ENCODE measurements at regions not wholly inside any gene's neighbourhood (a gene's known extent, or its start where the extent isn't known, plus 50 kb on each side); places are given as distances from the start of the nearest gene placed in this dataset.
"Not testable (repeated sequence)": the region's sequence is repeated elsewhere in the genome, so short reads cannot be mapped to it uniquely, and the experiment has no call there.

- H3K9ac ChIP-seq (ENCODE audit: low read length) = no peak overlapping the region
- H3K9me3 ChIP-seq (ENCODE audit: low read length) = no peaks in the 10 kb centered on the region
- no peaks in the 10 kb centered on the region for H3K36me3 ChIP-seq (ENCODE audit: insufficient read depth, low read length)
- H4K20me1 ChIP-seq (ENCODE audit: insufficient read depth, low read length) = no peaks in the 10 kb centered on the region
- H3K4me2 ChIP-seq (ENCODE audit: low read length) = no peak overlapping the region
- no peaks in the 10 kb centered on the region for H3K9me2 ChIP-seq (ENCODE audit: low read depth, low read length)
- no peaks in the 10 kb centered on the region for H3K79me2 ChIP-seq (ENCODE audit: insufficient read depth, low read length)
- no peak overlapping the region for H3K27ac ChIP-seq (ENCODE audit: low read depth, low read length, poor library complexity, severe bottlenecking)
- no peak overlapping the region for H3K4me3 ChIP-seq (ENCODE audit: low read depth, low read length, poor library complexity, severe bottlenecking)
- H2AFZ ChIP-seq (ENCODE audit: low read length) = no peak overlapping the region
- TF ChIP-seq EZH2 (IDR thresholded peaks at IDR 0.05; ENCODE audit: borderline replicate concordance, low read length) (no peak), CTCF (IDR thresholded peaks at IDR 0.05; ENCODE audit: low read length) (no peak)
- H3K27me3 ChIP-seq (ENCODE audit: insufficient read depth, low read length) = peaks cover 6% of the 10 kb centered on the region
- no peaks in the 10 kb centered on the region for H3K4me1 ChIP-seq (ENCODE audit: insufficient read depth, low read length, severe bottlenecking)
- no peaks in the 10 kb centered on the region for H3F3A ChIP-seq (ENCODE audit: insufficient read depth, low read length)
Observed at GRCh38 chr2:95670686-95671085, 78.9 kb downstream of the TRIM43 start.

- not testable (repeated sequence) for H3K36me3 ChIP-seq (ENCODE audit: insufficient read depth, low read length); H3K9me3 ChIP-seq (ENCODE audit: low read length); H3K27ac ChIP-seq (ENCODE audit: low read depth, low read length, poor library complexity, severe bottlenecking); H3K79me2 ChIP-seq (ENCODE audit: insufficient read depth, low read length); H3K4me1 ChIP-seq (ENCODE audit: insufficient read depth, low read length, severe bottlenecking); H4K20me1 ChIP-seq (ENCODE audit: insufficient read depth, low read length); H3K27me3 ChIP-seq (ENCODE audit: insufficient read depth, low read length); H3F3A ChIP-seq (ENCODE audit: insufficient read depth, low read length); H2AFZ ChIP-seq (ENCODE audit: low read length); H3K9me2 ChIP-seq (ENCODE audit: low read depth, low read length); H3K4me2 ChIP-seq (ENCODE audit: low read length); H3K9ac ChIP-seq (ENCODE audit: low read length); H3K4me3 ChIP-seq (ENCODE audit: low read depth, low read length, poor library complexity, severe bottlenecking)
Observed at GRCh38 chr2:95671171-95671570, 79.4 kb downstream of the TRIM43 start.

GRCh38 chr2:95671992-95672391, 80.2 kb downstream of the TRIM43 start:
- H3F3A ChIP-seq (ENCODE audit: insufficient read depth, low read length); H3K9ac ChIP-seq (ENCODE audit: low read length); H3K4me1 ChIP-seq (ENCODE audit: insufficient read depth, low read length, severe bottlenecking); H3K9me2 ChIP-seq (ENCODE audit: low read depth, low read length); H3K9me3 ChIP-seq (ENCODE audit: low read length); H3K27me3 ChIP-seq (ENCODE audit: insufficient read depth, low read length); H3K4me2 ChIP-seq (ENCODE audit: low read length); H2AFZ ChIP-seq (ENCODE audit: low read length); H3K4me3 ChIP-seq (ENCODE audit: low read depth, low read length, poor library complexity, severe bottlenecking); H3K27ac ChIP-seq (ENCODE audit: low read depth, low read length, poor library complexity, severe bottlenecking); H4K20me1 ChIP-seq (ENCODE audit: insufficient read depth, low read length); H3K79me2 ChIP-seq (ENCODE audit: insufficient read depth, low read length); H3K36me3 ChIP-seq (ENCODE audit: insufficient read depth, low read length): not testable (repeated sequence)

GRCh38 chr2:95672500-95672899, 80.7 kb downstream of the TRIM43 start:
- not testable (repeated sequence) for H3K4me1 ChIP-seq (ENCODE audit: insufficient read depth, low read length, severe bottlenecking); H3K36me3 ChIP-seq (ENCODE audit: insufficient read depth, low read length); H3K4me2 ChIP-seq (ENCODE audit: low read length); H3K27ac ChIP-seq (ENCODE audit: low read depth, low read length, poor library complexity, severe bottlenecking); H2AFZ ChIP-seq (ENCODE audit: low read length); H3K9me3 ChIP-seq (ENCODE audit: low read length); H3K4me3 ChIP-seq (ENCODE audit: low read depth, low read length, poor library complexity, severe bottlenecking); H3K27me3 ChIP-seq (ENCODE audit: insufficient read depth, low read length); H3K9ac ChIP-seq (ENCODE audit: low read length); H3K79me2 ChIP-seq (ENCODE audit: insufficient read depth, low read length); H4K20me1 ChIP-seq (ENCODE audit: insufficient read depth, low read length); H3K9me2 ChIP-seq (ENCODE audit: low read depth, low read length); H3F3A ChIP-seq (ENCODE audit: insufficient read depth, low read length)

GRCh38 chr2:95674186-95674585, 82.4 kb downstream of the TRIM43 start:
- Histone ChIP-seq H3K4me2 (ENCODE audit: low read length) (no peak overlapping the region), H4K20me1 (ENCODE audit: insufficient read depth, low read length) (no peaks in the 10 kb centered on the region), H3K36me3 (ENCODE audit: insufficient read depth, low read length) (no peaks in the 10 kb centered on the region), H3K9me2 (ENCODE audit: low read depth, low read length) (no peaks in the 10 kb centered on the region), H3K27ac (ENCODE audit: low read depth, low read length, poor library complexity, severe bottlenecking) (no peak overlapping the region), H3K4me3 (ENCODE audit: low read depth, low read length, poor library complexity, severe bottlenecking) (no peak overlapping the region), H3K9ac (ENCODE audit: low read length) (no peak overlapping the region), H3F3A (ENCODE audit: insufficient read depth, low read length) (no peaks in the 10 kb centered on the region), H3K4me1 (ENCODE audit: insufficient read depth, low read length, severe bottlenecking) (no peaks in the 10 kb centered on the region), H3K79me2 (ENCODE audit: insufficient read depth, low read length) (no peaks in the 10 kb centered on the region), H3K9me3 (ENCODE audit: low read length) (no peaks in the 10 kb centered on the region), H3K27me3 (ENCODE audit: insufficient read depth, low read length) (peaks cover 4% of the 10 kb centered on the region; the same call in 1 of the 2 replicates), H2AFZ (ENCODE audit: low read length) (no peak overlapping the region)
- TF ChIP-seq CTCF (IDR thresholded peaks at IDR 0.05; ENCODE audit: low read length) (no peak), EZH2 (IDR thresholded peaks at IDR 0.05; ENCODE audit: borderline replicate concordance, low read length) (no peak)

GRCh38 chr2:95676573-95676972, 84.8 kb downstream of the TRIM43 start:
- not testable (repeated sequence) for H3K4me1 ChIP-seq (ENCODE audit: insufficient read depth, low read length, severe bottlenecking); H3K9me2 ChIP-seq (ENCODE audit: low read depth, low read length); H3K9ac ChIP-seq (ENCODE audit: low read length)

More at GRCh38 chr2:95676573-95676972, 84.8 kb downstream of the TRIM43 start:
- H3K27me3 ChIP-seq (ENCODE audit: insufficient read depth, low read length); H3K4me3 ChIP-seq (ENCODE audit: low read depth, low read length, poor library complexity, severe bottlenecking); H3K79me2 ChIP-seq (ENCODE audit: insufficient read depth, low read length); H4K20me1 ChIP-seq (ENCODE audit: insufficient read depth, low read length); H3F3A ChIP-seq (ENCODE audit: insufficient read depth, low read length); H3K9me3 ChIP-seq (ENCODE audit: low read length); H3K4me2 ChIP-seq (ENCODE audit: low read length); H3K36me3 ChIP-seq (ENCODE audit: insufficient read depth, low read length); H3K27ac ChIP-seq (ENCODE audit: low read depth, low read length, poor library complexity, severe bottlenecking); H2AFZ ChIP-seq (ENCODE audit: low read length): not testable (repeated sequence)
